Uterus (tissue), 3 donors: ENCODE measurements at regions not wholly inside any gene's neighbourhood (a gene's known extent, or its start where the extent isn't known, plus 50 kb on each side); places are given as distances from the start of the nearest gene placed in this dataset.

Experiments used
- DNase-seq, 2 donors: peaks; one replicate each; pipeline ENCODE4 v3.0.0-alpha.2; 2019 to 2020
- H3K27ac ChIP-seq, 2 donors: fragments of 200-600 bp; sonication (generic); 1 replicate in 1 of 2; 2 replicates in 1 of 2; pipeline ENCODE4 v1.5.1; 2016 to 2018
- H3K27me3 ChIP-seq, 2 donors: fragments of 200-600 bp; sonication (generic); one replicate each; pipeline ENCODE4 v1.5.1; 2018 to 2019; ENCODE audit warnings: control low read depth in 1 of 2
- H3K36me3 ChIP-seq, 2 donors: fragments of 200-600 bp; sonication (generic); one replicate each; pipeline ENCODE4 v1.5.1; 2019; ENCODE audit warnings: control low read depth in 1 of 2
- H3K4me1 ChIP-seq, 2 donors: fragments of 200-600 bp; sonication (generic); one replicate each; pipeline ENCODE4 v1.5.1; 2018 to 2019; ENCODE audit warnings: control low read depth in 1 of 2
- H3K4me3 ChIP-seq, 2 donors: fragments of 200-600 bp; sonication (generic); 1 replicate in 1 of 2; 2 replicates in 1 of 2; pipeline ENCODE4 v1.5.1; 2018 to 2019; ENCODE audit warnings: mild to moderate bottlenecking in 1 of 2
- H3K9me3 ChIP-seq, 2 donors: fragments of 200-600 bp; sonication (generic); one replicate each; pipeline ENCODE4 v1.5.1; 2019; ENCODE audit warnings: control low read depth in 1 of 2
- POLR2A ChIP-seq, 2 donors: fragments of 450-650 bp; IDR thresholded peaks; one replicate each; pipeline ENCODE4 v1.6.1; 2016; ENCODE audit warnings: antibody characterized with exemption in 2 of 2, mild to moderate bottlenecking in 1 of 2, moderate library complexity in 1 of 2
- intact Hi-C: fragments of 100-400 bp; cut with DNase I; formaldehyde crosslinking; loops from one replicate; pipeline ENCODE4 v1.15.1; 2023; ENCODE audit warnings: low total_unique reads
- TF ChIP-seq, protein P1 (sequence below), 4 experiments: fragments of 200-600 bp in 2 of 4; fragments of 450-650 bp in 2 of 4; sonication (generic) in 2 of 4; IDR thresholded peaks; one replicate each; pipeline ENCODE4 v1.5.1; 2016 to 2019; ENCODE audit warnings: antibody characterized with exemption in 4 of 4, mild to moderate bottlenecking in 2 of 4, moderate library complexity in 1 of 4
- donor health status: DM: yes; HTN: yes; CAD: no.

DNA sequence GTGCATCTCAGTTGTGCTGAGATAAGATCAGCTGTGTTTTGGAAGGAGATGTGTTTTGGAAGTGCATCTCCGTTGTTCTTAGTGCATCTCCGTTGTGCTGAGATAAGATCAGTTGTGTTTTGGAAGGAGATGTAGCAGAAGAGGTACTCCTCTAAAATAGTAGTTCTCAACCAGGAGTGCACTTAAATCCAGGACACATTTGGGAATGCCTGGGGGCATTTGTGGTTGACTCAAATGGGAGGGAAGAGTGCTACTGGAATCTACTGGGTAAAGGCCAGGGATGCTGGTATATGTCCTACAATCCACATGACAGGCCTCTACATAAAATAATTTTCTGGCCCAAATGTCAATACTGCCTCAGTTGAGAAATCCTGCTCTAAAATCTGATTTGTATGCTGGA, 70.8 kb upstream of the CHRDL1 start:
- Histone ChIP-seq H3K9me3 (no peaks in the 10 kb centered on the region), H3K4me3 (no peak overlapping the region), H3K27ac (no peak overlapping the region), H3K27me3 (no peaks in the 10 kb centered on the region), H3K4me1 (no peaks in the 10 kb centered on the region), H3K36me3 (no peaks in the 10 kb centered on the region)
- no peak for TF ChIP-seq POLR2A (IDR thresholded peaks at IDR 0.05)
- TF ChIP-seq, protein P1, sequence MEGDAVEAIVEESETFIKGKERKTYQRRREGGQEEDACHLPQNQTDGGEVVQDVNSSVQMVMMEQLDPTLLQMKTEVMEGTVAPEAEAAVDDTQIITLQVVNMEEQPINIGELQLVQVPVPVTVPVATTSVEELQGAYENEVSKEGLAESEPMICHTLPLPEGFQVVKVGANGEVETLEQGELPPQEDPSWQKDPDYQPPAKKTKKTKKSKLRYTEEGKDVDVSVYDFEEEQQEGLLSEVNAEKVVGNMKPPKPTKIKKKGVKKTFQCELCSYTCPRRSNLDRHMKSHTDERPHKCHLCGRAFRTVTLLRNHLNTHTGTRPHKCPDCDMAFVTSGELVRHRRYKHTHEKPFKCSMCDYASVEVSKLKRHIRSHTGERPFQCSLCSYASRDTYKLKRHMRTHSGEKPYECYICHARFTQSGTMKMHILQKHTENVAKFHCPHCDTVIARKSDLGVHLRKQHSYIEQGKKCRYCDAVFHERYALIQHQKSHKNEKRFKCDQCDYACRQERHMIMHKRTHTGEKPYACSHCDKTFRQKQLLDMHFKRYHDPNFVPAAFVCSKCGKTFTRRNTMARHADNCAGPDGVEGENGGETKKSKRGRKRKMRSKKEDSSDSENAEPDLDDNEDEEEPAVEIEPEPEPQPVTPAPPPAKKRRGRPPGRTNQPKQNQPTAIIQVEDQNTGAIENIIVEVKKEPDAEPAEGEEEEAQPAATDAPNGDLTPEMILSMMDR (IDR thresholded peaks at IDR 0.05): no peak
- intact Hi-C loops: no loop called here
- no peak for DNase-seq

DNA sequence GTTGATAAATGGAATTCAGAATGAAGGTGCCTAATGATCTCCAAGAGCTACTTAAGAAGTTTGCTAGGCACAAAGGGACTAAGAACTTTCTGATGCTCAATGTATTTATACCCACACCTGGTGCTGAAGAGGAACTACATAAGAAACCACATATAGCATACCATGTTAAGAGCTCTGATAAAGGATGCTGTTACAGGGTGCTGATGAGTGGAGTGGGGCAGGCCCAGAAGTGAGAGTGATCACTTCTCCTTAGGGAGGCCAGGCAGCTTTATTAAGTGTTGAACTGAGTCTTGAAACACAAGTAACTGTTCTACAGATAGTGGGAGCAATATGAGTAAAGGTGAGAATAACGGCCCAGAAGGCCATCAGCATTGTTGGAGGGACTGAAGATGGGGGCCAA, 68.3 kb upstream of the CHRDL1 start:
- TF ChIP-seq, protein P1 (IDR thresholded peaks at IDR 0.05): no peak
- no peak overlapping the region for H3K27ac ChIP-seq
- no peaks in the 10 kb centered on the region for H3K36me3 ChIP-seq
- no peaks in the 10 kb centered on the region for H3K9me3 ChIP-seq
- intact Hi-C loops: no loop called here
- peaks cover 0 to 10% of the 10 kb centered on the region in 2 donors for H3K27me3 ChIP-seq
- no peak overlapping the region for H3K4me3 ChIP-seq
- H3K4me1 ChIP-seq: no peaks in the 10 kb centered on the region
- no peak for DNase-seq

GRCh38 chrX:110858565-110858964, 62.9 kb upstream of the CHRDL1 start:
- no peaks in the 10 kb centered on the region for H3K36me3 ChIP-seq
- H3K27ac ChIP-seq: no peak overlapping the region
- no peak for TF ChIP-seq POLR2A (IDR thresholded peaks at IDR 0.05)
- TF ChIP-seq, protein P1 (IDR thresholded peaks at IDR 0.05): no peak
- no peaks in the 10 kb centered on the region for H3K9me3 ChIP-seq
- intact Hi-C loops: no loop called here
- no peak overlapping the region for H3K4me3 ChIP-seq
- DNase-seq: no peak
- peaks cover 0 to 14% of the 10 kb centered on the region in 2 donors for H3K27me3 ChIP-seq
- no peaks in the 10 kb centered on the region for H3K4me1 ChIP-seq

DNA sequence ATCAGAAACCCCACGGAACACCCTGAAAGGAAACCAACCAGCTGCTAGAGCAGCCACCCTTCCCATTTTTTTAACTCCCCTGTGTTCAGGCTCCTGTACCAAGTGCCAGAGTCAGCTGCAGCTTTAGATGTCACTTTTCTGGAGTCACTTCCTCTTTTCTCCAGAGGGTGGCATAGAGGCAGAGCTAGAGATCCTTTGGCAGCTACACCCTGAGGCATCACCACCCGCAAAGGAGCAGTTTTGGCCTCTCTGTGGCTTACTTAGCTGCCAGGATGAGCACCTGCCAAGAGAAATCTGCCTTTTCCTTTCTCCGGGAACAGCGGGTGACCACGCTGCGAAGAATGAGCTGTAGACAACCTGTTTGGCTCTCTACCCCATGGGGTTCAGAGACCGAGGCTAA, 58.0 kb upstream of the CHRDL1 start:
- H3K27ac ChIP-seq: no peak overlapping the region
- H3K9me3 ChIP-seq: no peaks in the 10 kb centered on the region
- H3K4me1 ChIP-seq: no peaks in the 10 kb centered on the region
- no peaks in the 10 kb centered on the region for H3K36me3 ChIP-seq
- no peak for DNase-seq
- H3K4me3 ChIP-seq: no peak overlapping the region
- TF ChIP-seq POLR2A (IDR thresholded peaks at IDR 0.05): no peak
- TF ChIP-seq, protein P1 (IDR thresholded peaks at IDR 0.05): no peak
- intact Hi-C loops: no loop called here
- H3K27me3 ChIP-seq: peaks cover 0 to 2% of the 10 kb centered on the region in 2 donors

DNA sequence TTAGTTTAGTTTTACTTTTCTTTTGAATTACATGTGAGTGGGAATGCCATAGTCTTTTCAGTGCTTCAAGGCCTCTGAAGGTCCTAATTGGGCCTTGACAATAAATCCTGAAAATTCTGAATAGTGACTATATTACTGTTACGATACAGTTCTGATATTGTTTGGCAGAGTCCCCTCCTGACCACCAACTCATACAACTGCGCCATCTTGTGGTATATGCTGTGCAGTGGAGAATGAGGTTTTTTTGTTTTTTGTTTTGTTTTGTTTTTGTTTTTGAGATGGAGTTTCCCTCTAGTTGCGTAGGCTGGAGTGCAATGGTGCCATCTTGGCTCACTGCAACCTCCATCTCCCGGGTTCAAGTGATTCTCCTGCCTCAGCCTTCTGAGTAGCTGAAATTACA, 56.6 kb upstream of the CHRDL1 start:
- TF ChIP-seq POLR2A (IDR thresholded peaks at IDR 0.05): no peak
- TF ChIP-seq, protein P1 (IDR thresholded peaks at IDR 0.05): peak; percentile 7 to 33 (median 27)
- Histone ChIP-seq H3K27me3 (no peaks in the 10 kb centered on the region), H3K4me3 (no peak overlapping the region), H3K36me3 (no peaks in the 10 kb centered on the region), H3K9me3 (no peaks in the 10 kb centered on the region), H3K27ac (no peak overlapping the region), H3K4me1 (no peaks in the 10 kb centered on the region)
- no peak for DNase-seq
- intact Hi-C loops: no loop called here
